PC-9 (cell line): ENCODE measurements at regions not wholly inside any gene's neighbourhood (a gene's known extent, or its start where the extent isn't known, plus 50 kb on each side); places are given as distances from the start of the nearest gene placed in this dataset.

Source experiments
- EZH2 ChIP-seq: fragments of 200-600 bp; sonication (generic); IDR thresholded peaks from 2 replicates; pipeline ENCODE4 v1.8.0; 2017; ENCODE audit warnings: antibody characterized with exemption, low read depth
- TF ChIP-seq, protein P1 (sequence below): fragments of 200-600 bp; sonication (generic); conservative IDR thresholded peaks from 2 replicates; pipeline ENCODE4 v1.6.1; 2017; ENCODE audit warnings: mixed run types, antibody characterized with exemption, mild to moderate bottlenecking, moderate library complexity

DNA sequence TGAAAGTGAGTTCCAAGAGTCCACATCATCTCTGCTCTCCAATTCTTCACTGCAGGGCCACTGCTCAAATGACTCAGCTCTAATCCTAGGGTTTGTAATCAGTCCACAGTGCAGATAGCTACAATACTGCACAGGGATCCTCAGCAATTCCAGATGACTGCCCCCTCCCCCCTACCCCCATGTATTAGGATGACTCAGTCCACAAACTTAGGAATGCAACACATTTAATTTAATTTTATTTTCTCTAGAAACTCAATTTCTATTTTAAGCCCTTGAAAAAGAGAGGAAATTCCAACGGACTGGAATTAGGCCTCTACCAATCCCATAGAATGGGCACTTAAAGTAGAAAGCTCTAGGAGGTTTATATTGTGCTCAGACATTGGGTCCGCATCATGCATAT, 173.8 kb upstream of the SOX21 start:
- TF ChIP-seq, protein P1, sequence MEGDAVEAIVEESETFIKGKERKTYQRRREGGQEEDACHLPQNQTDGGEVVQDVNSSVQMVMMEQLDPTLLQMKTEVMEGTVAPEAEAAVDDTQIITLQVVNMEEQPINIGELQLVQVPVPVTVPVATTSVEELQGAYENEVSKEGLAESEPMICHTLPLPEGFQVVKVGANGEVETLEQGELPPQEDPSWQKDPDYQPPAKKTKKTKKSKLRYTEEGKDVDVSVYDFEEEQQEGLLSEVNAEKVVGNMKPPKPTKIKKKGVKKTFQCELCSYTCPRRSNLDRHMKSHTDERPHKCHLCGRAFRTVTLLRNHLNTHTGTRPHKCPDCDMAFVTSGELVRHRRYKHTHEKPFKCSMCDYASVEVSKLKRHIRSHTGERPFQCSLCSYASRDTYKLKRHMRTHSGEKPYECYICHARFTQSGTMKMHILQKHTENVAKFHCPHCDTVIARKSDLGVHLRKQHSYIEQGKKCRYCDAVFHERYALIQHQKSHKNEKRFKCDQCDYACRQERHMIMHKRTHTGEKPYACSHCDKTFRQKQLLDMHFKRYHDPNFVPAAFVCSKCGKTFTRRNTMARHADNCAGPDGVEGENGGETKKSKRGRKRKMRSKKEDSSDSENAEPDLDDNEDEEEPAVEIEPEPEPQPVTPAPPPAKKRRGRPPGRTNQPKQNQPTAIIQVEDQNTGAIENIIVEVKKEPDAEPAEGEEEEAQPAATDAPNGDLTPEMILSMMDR: no peak
- no peak for TF ChIP-seq EZH2
